Amygdala (tissue), 56 donors: ENCODE measurements at regions not wholly inside any gene's neighbourhood (a gene's known extent, or its start where the extent isn't known, plus 50 kb on each side); places are given as distances from the start of the nearest gene placed in this dataset.
"Not testable (repeated sequence)": the region's sequence is repeated elsewhere in the genome, so short reads cannot be mapped to it uniquely, and the experiment has no call there.

Experiments
- DNase-seq, 56 donors: peaks; one replicate each; lab custom pipeline; 2025; lab: John Stamatoyannopoulos, UW

GRCh38 chr5:93953442-93953841, 212.0 kb upstream of the POU5F2 start:
- no peak for DNase-seq

- DNase-seq: no peak
Observed at GRCh38 chr5:93941897-93942296, 200.5 kb upstream of the POU5F2 start.

- DNase-seq: not testable (repeated sequence)
Observed at GRCh38 chr5:93933269-93933668, 191.9 kb upstream of the POU5F2 start.

- DNase-seq: no peak
Observed at GRCh38 chr5:93930098-93930497, 188.7 kb upstream of the POU5F2 start.

- DNase-seq: no peak
Observed at GRCh38 chr5:93929131-93929530, 187.7 kb upstream of the POU5F2 start.

- no peak for DNase-seq
Observed at GRCh38 chr5:93926831-93927620, 185.6 kb upstream of the POU5F2 start.

- no peak for DNase-seq
Observed at GRCh38 chr5:93925321-93925720, 183.9 kb upstream of the POU5F2 start.

GRCh38 chr5:93924628-93925027, 183.2 kb upstream of the POU5F2 start:
- DNase-seq: no peak

- no peak for DNase-seq
Observed at GRCh38 chr5:93922551-93922950, 181.2 kb upstream of the POU5F2 start.

GRCh38 chr5:93921001-93921400, 179.6 kb upstream of the POU5F2 start:
- DNase-seq: no peak

- no peak for DNase-seq
Observed at GRCh38 chr5:93916872-93917271, 175.5 kb upstream of the POU5F2 start.

GRCh38 chr5:93915142-93915553, 173.7 kb upstream of the POU5F2 start:
- DNase-seq: peak in 1 of 56 donors; percentile 28

- DNase-seq: no peak
Observed at GRCh38 chr5:93911609-93912008, 170.2 kb upstream of the POU5F2 start.

GRCh38 chr5:93909356-93909755, 168.0 kb upstream of the POU5F2 start:
- no peak for DNase-seq

- DNase-seq: no peak
Observed at GRCh38 chr5:93904917-93905316, 163.5 kb upstream of the POU5F2 start.

- DNase-seq: no peak
Observed at GRCh38 chr5:93902288-93902687, 160.9 kb upstream of the POU5F2 start.

- no peak for DNase-seq
Observed at GRCh38 chr5:93899026-93899600, 157.7 kb upstream of the POU5F2 start.

- peak in 6 of 56 donors; percentile 0 to 29 (median 10) for DNase-seq
Observed at GRCh38 chr5:93894601-93895354, 153.4 kb upstream of the POU5F2 start.

- no peak for DNase-seq
Observed at GRCh38 chr5:93893075-93893474, 151.7 kb upstream of the POU5F2 start.

- no peak for DNase-seq
Observed at GRCh38 chr5:93892481-93892880, 151.1 kb upstream of the POU5F2 start.
